ENCODE measurements at regions not wholly inside any gene's neighbourhood (a gene's known extent, or its start where the extent isn't known, plus 50 kb on each side); places are given as distances from the start of the nearest gene placed in this dataset.

- H3K79me2 ChIP-seq (ENCODE audit: control insufficient read depth in 1 of 2, insufficient read depth in 2 of 2, low read length in 2 of 2) = no peaks in the 10 kb centered on the region
- H4K91ac ChIP-seq (replicated peaks; ENCODE audit: insufficient read length, low read length) = no peak overlapping the region
- DNase-seq (ENCODE audit: low read depth in 1 of 2, low spot score in 2 of 2) = no peak
- FAIRE-seq = no peak
- CTCF ChIA-PET (ENCODE audit: partially characterized antibody) = interaction anchor here (0.7 to 2.2 kb wide), 6 partner anchors 9 to 407 kb away, joined by 3 to 9 read pairs (median 4); no protein-coding TSS in a partner anchor
- H4K5ac ChIP-seq (ENCODE audit: insufficient read length, low read depth, low read length) = no peak overlapping the region
- H3K14ac ChIP-seq (ENCODE audit: insufficient read length) = no peak overlapping the region
- no peak overlapping the region for H2AK5ac ChIP-seq (ENCODE audit: low read depth, low read length)
- no peak overlapping the region for H3K27ac ChIP-seq (ENCODE audit: low read depth, low read length)
- H2BK120ac ChIP-seq (replicated peaks; ENCODE audit: low read depth, low read length) = no peak overlapping the region
- H3K56ac ChIP-seq (replicated peaks; ENCODE audit: insufficient read length, low read depth, low read length) = no peak overlapping the region
- H3K79me1 ChIP-seq (ENCODE audit: low read depth, low read length) = no peaks in the 10 kb centered on the region
- H2BK12ac ChIP-seq (ENCODE audit: low read depth, low read length) = no peak overlapping the region
- H3K36me3 ChIP-seq (ENCODE audit: control insufficient read depth in 2 of 4, insufficient read depth in 4 of 4, low read length in 3 of 4) = no peaks in the 10 kb centered on the region
- no peak overlapping the region for H3K4ac ChIP-seq (replicated peaks; ENCODE audit: insufficient read length, low read depth, low read length)
- H2BK20ac ChIP-seq (ENCODE audit: low read length) = no peak overlapping the region
- H3K9me3 ChIP-seq (ENCODE audit: insufficient read depth in 2 of 2, low read depth in 1 of 2, low read length in 1 of 2) = no peaks in the 10 kb centered on the region
- H2AFZ ChIP-seq (ENCODE audit: low read length) = no peak overlapping the region
- H3K4me2 ChIP-seq (ENCODE audit: insufficient read depth in 1 of 2, low read depth in 2 of 2, low read length in 2 of 2) = no peak overlapping the region
- H4K20me1 ChIP-seq (replicated peaks in 1 of 2; ENCODE audit: control insufficient read depth in 1 of 2, insufficient read depth in 2 of 2, low read length in 2 of 2) = no peaks in the 10 kb centered on the region
- H3K4me3 ChIP-seq (ENCODE audit: extremely low read depth in 1 of 4, insufficient read depth in 2 of 4, low read depth in 3 of 4, low read length in 4 of 4) = no peak overlapping the region
- no peak overlapping the region for H3K18ac ChIP-seq (ENCODE audit: extremely low read depth, low read length)
- 90% methylated on average over 4 of the region's 4 CpGs; no CpG with 5 or more reads in 1 of the 2 experiments for WGBS, 2 experiments (ENCODE audit: extremely low coverage in 1 of 2, insufficient coverage in 1 of 2, insufficient read length in 1 of 2, insufficient replicate concordance in 2 of 2, low coverage in 1 of 2, low lambda C conversion rate in 2 of 2, missing lambda C conversion rate in 1 of 2)
- H2BK5ac ChIP-seq (ENCODE audit: low read depth, low read length) = no peak overlapping the region
- POLR2A ChIA-PET (ENCODE audit: partially characterized antibody) = no interaction called here
- no peak overlapping the region for H3K9ac ChIP-seq (replicated peaks in 1 of 4; ENCODE audit: extremely low read depth in 1 of 4, low read depth in 3 of 4, low read length in 3 of 4)
- no peaks in the 10 kb centered on the region for H3K4me1 ChIP-seq (replicated peaks in 1 of 4; ENCODE audit: control insufficient read depth in 3 of 4, insufficient read depth in 4 of 4, low read length in 3 of 4)
- no peaks in the 10 kb centered on the region for H3K27me3 ChIP-seq (replicated peaks in 1 of 4; ENCODE audit: control insufficient read depth in 3 of 4, extremely low read depth in 1 of 4, insufficient read depth in 3 of 4, low read length in 3 of 4)
- no peak overlapping the region for H3K23ac ChIP-seq (ENCODE audit: insufficient read length)
- H4K8ac ChIP-seq (ENCODE audit: extremely low read depth, insufficient read depth, low read length) = no peak overlapping the region
- no peaks in the 10 kb centered on the region for H3K23me2 ChIP-seq (ENCODE audit: low read depth, low read length)
- no peak overlapping the region for H2BK15ac ChIP-seq (ENCODE audit: low read length)
- TF ChIP-seq RNF2 (IDR thresholded peaks at IDR 0.05; ENCODE audit: borderline replicate concordance, low read depth, low read length, missing control alignments, poor library complexity, severe bottlenecking) (no peak), SRF (IDR thresholded peaks at IDR 0.05; ENCODE audit: low read depth, low read length) (no peak), FOSL1 (IDR thresholded peaks at IDR 0.05; ENCODE audit: insufficient read depth, low read depth, low read length) (no peak), CTCF (IDR thresholded peaks at IDR 0.05; ENCODE audit: control extremely low read depth in 1 of 3, insufficient read depth in 1 of 3, low read depth in 1 of 3, low read length in 3 of 3) (no peak), RBBP5 (IDR thresholded peaks at IDR 0.05; ENCODE audit: borderline replicate concordance, low read depth, low read length) (no peak), SP4 (IDR thresholded peaks at IDR 0.05; ENCODE audit: low read length) (no peak), SUZ12 (IDR thresholded peaks at IDR 0.05; ENCODE audit: low read length) (no peak), TCF12 (IDR thresholded peaks at IDR 0.05; ENCODE audit: low read depth, low read length) (no peak)
Measured at GRCh38 chr13:26954976-26955375, 194.4 kb upstream of the GPR12 start.

Data from H1 (cell line).